Thyroid gland (tissue), 4 donors: ENCODE measurements at regions not wholly inside any gene's neighbourhood (a gene's known extent, or its start where the extent isn't known, plus 50 kb on each side); places are given as distances from the start of the nearest gene placed in this dataset.
"Not testable (repeated sequence)": the region's sequence is repeated elsewhere in the genome, so short reads cannot be mapped to it uniquely, and the experiment has no call there.

Experiments
- CTCF ChIP-seq, 6 experiments: fragments of 200-600 bp in 3 of 6; fragments of 450-650 bp in 3 of 6; sonication (generic) in 3 of 6; IDR thresholded peaks; one replicate each; pipeline ENCODE4 v1.5.1; 2016 to 2019; ENCODE audit warnings: antibody characterized with exemption in 6 of 6, mild to moderate bottlenecking in 2 of 6, inconsistent platforms in 1 of 6, moderate library complexity in 1 of 6
- POLR2A ChIP-seq, 2 donors: fragments of 450-650 bp; IDR thresholded peaks; one replicate each; pipeline ENCODE4 v1.6.1; 2017; ENCODE audit warnings: antibody characterized with exemption in 2 of 2, mild to moderate bottlenecking in 2 of 2, moderate library complexity in 1 of 2

GRCh38 chr2:89766141-89766990, 1074.9 kb downstream of the RPIA start:
- not testable (repeated sequence) for TF ChIP-seq CTCF, POLR2A (IDR thresholded peaks at IDR 0.05)
